Gastrocnemius medialis (tissue), 4 donors: ENCODE measurements at regions not wholly inside any gene's neighbourhood (a gene's known extent, or its start where the extent isn't known, plus 50 kb on each side); places are given as distances from the start of the nearest gene placed in this dataset.

Experiments
- CTCF ChIP-seq, 5 experiments: fragments of 450-650 bp in 3 of 5; fragments of 200-600 bp in 2 of 5; sonication (generic) in 2 of 5; IDR thresholded peaks in 4 of 5; conservative IDR thresholded peaks in 1 of 5; 1 replicate in 4 of 5; 2 replicates in 1 of 5; pipeline ENCODE4 v1.5.1; 2016 to 2019; ENCODE audit warnings: antibody characterized with exemption in 5 of 5, mild to moderate bottlenecking in 3 of 5, moderate library complexity in 3 of 5
- POLR2A ChIP-seq, 2 donors: fragments of 450-650 bp; IDR thresholded peaks; one replicate each; pipeline ENCODE4 v1.6.1; 2017; ENCODE audit warnings: antibody characterized with exemption in 2 of 2, mild to moderate bottlenecking in 2 of 2, moderate library complexity in 2 of 2

GRCh38 chr3:103127737-103128136, 692.9 kb downstream of the ZPLD1 start:
- TF ChIP-seq CTCF (IDR thresholded peaks at IDR 0.05 in 4 of 5, conservative IDR thresholded peaks at IDR 0.05 in 1 of 5) (no peak), POLR2A (IDR thresholded peaks at IDR 0.05) (no peak)
